NCI-H146 treated with DMSO at 0.1 percent for 48 hours (cell line): ENCODE measurements at regions not wholly inside any gene's neighbourhood (a gene's known extent, or its start where the extent isn't known, plus 50 kb on each side); places are given as distances from the start of the nearest gene placed in this dataset.

Experiments used
- DNase-seq: peaks from one replicate; lab custom pipeline; 2025; ENCODE audit not compliant: unreplicated experiment; lab: John Stamatoyannopoulos, UW

GRCh38 chr2:63658176-63658968, 69.6 kb downstream of the MDH1 start:
- DNase-seq, result no peak

DNA sequence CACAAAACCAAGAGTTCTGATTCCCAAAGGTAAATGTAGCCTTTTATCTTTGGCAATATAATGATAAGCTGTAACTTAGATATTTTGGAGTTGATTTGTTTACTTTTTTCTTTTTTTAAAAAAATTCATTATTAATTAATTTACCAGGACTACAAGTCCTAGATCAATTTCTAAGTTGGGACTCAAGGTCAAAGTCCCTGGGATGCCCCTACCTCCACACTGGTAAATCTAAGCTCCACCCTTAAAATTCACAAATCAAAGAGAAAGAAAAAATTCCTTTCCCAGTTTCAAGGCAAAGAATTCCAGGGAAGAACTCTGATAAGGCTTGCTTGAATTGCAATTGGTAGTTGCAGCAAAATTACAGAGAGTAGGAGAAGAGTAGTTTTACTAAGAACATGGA, 71.3 kb downstream of the MDH1 start:
- DNase-seq, result no peak

DNA sequence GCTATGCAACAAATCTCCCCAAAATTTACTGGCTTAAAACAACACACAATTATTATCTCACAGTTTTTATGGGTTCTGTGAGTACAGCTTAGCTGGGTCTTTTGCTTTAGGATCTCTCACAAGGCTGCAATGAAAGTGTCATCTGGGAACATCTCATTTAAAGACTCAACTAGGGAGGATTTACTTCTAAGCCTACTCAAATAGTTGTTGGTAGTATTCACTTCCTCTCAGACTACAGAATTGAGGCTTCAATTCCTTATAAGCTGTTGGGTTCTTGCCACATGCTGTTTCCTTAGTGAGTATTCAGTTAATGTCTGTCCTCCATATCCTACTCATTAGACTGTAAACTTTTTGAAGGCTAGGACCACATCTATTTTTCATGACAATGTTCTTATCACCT, 72.3 kb downstream of the MDH1 start:
- DNase-seq, result no peak

DNA sequence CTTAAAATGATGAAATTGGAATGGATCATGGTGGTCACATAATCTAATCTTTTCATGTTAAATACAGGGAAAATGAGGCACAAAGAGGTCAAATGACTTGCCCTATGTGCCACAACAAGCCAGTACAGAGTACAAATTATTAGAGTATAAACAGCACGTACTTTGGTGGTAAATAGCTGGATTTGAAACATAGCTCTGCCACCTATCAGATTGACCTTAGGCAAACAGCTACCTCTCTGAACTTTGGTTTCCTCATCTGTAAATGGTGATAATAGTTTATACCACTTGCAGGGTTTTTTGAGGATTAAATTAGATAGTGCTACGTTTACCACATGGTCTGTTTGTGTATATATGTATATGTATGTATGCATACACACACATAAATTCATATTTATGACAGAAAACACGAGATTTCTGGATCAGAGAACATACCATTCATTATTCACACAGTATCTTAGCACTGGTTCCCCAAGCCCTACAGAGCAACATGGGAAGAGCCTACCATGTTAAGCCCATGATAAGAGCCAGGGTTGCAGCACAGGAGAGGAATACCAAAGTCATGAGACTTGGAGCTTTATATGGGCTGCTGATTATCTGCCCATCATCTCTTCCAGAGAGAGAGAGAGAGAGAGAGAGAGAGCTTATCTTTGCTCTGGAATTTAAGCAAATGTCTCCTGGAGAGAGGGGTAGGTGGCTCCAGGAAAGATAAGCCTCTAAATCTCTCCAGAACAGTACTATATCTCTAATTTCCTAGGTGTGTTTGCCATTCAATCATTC, 73.5 kb downstream of the MDH1 start:
- DNase-seq, result no peak

DNA sequence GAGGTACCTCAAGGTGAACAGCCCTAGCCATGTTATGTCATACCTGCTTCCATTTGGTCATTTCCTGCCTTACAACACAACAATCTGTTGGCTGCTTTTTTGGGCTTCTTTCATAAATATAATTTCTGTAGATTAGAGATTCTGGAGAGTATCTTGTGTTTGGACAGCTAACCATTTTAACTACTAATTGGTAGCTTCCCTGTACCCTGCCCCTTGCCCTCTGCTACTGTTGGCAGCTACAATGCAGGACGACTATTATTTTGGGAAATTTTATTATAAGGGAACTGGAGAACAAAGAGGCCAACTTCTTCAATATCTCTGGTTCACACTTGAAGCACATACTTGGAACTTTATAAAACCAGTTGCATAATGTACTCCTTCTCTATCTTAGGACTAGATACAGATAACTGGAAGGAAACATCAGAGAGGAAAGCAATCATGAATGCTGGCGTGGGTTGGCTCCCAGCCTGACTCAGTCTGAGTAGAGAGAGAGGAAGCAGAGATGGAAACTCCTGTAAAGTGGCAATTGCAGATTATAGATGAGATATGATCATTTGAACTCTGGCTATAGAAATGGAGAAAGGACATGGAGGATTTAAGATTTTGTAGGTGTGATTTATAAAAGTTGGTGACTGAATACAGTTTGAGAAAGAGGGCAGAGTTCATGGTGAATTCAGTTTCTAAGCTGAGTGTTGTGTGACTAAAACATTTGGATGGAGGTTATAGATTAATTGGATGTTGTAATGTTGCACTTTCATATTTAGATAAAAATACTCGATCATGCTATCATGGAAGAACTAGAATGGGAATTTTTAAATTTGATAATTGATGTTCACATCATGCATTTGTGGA, 74.5 kb downstream of the MDH1 start:
- no peak for DNase-seq

DNA sequence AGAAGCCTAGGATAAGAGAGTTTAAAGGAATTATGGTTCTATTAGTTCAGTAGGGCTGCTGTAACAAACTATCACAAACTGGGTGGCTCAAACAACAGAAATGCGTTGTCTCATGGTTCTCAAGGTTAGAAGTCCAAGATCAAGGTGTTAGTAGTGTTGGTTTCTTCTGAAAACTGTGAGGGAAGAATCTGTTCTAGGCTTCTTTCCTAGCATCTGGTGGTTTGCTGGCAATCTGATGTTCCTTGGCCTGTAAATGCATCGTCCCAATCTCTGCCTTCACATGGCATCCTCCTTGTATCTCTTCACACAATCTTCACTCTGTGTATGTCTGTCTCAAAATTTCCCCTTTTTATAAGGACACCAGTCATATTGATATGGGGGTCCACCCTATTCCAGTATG, 76.3 kb downstream of the MDH1 start:
- DNase-seq, result no peak

GRCh38 chr2:63665846-63666475, 77.2 kb downstream of the MDH1 start:
- DNase-seq, result no peak

DNA sequence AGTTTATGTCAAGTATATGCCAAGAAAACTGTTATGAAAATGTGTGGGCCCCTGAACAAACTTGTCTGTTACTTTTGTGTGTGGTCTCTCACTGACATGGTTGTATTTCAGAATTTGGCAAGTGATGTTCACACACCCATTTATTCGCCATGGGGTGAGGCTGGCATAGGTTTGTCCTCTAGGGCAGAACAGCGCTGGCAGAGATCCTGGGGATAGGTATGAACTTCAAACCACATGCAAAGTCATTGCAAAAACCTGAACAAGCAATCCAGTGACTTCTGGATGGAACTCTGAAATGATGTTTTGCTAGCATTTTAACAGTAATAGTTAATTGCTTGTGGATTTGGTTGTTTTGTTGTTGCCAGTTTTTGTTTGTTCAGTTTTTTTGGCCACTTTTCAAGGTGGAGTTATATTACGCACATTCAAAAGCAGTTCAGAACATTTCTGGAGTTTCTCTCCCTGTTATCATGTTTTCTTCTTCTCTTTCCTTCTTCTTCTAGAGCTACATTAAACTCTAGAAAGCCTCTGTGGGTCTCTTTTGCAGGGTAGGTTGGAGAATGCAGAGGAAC, 78.5 kb downstream of the MDH1 start:
- DNase-seq, result no peak

GRCh38 chr2:63668000-63668399, 79.2 kb downstream of the MDH1 start:
- DNase-seq, result no peak

- no peak for DNase-seq
Observed at GRCh38 chr2:63668466-63668865, 79.7 kb downstream of the MDH1 start.

DNA sequence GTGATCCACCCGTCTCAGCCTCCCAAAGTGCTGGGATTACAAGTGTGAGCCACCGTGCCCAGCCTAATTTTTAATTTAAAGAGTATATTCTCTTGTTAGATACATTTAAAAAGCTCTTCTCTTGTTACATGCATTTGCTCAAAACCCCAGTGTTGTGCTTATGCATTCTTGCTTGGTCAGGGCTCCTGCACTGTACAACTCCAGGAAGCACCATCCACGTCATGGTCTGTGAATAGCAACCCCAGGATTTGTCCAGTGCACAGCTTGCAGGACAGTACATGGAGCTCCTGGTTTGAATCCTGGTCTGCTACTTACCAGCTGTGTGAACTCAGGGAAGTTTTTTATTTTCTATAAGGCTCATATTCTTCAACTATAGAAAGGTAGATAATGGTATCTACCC, 80.8 kb downstream of the MDH1 start:
- DNase-seq, result no peak

- no peak for DNase-seq
Observed at GRCh38 chr2:63673865-63674533, 85.2 kb downstream of the MDH1 start.

- DNase-seq, result no peak
Observed at GRCh38 chr2:63675026-63675425, 86.3 kb downstream of the MDH1 start.

- no peak for DNase-seq
Observed at GRCh38 chr2:63676135-63676534, 87.4 kb downstream of the MDH1 start.

- DNase-seq, result no peak
Observed at GRCh38 chr2:63678085-63678484, 89.3 kb downstream of the MDH1 start.

DNA sequence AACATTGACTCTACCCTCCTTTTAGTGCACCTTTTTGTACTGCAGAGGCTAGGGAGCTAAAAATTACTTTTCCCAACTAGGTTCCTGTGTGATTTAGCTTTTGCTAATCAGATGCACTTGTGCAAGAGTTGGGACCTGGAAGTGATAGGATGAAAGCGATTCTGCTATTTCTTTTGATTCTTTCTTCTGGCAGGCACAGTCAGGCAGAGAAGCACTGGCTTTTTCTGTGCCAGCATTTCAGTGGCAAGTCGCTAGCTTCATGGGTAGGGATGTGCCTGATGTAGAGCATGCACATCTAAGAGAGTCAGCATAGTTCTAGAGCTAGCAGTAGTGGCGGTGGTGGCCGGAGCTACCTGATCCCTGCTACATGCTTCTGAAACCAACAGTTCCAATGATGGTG, 89.8 kb downstream of the MDH1 start:
- DNase-seq, result no peak

GRCh38 chr2:63679252-63679855, 90.6 kb downstream of the MDH1 start:
- no peak for DNase-seq

GRCh38 chr2:63680455-63680854, 91.7 kb downstream of the MDH1 start:
- no peak for DNase-seq

GRCh38 chr2:63681896-63682295, 93.1 kb downstream of the MDH1 start:
- no peak for DNase-seq
